ENCODE measurements at regions not wholly inside any gene's neighbourhood (a gene's known extent, or its start where the extent isn't known, plus 50 kb on each side); places are given as distances from the start of the nearest gene placed in this dataset.

- WGBS (ENCODE audit: insufficient coverage, insufficient read length), result no CpG with 5 or more reads among the region's 5 CpGs
- no peak overlapping the region for H3K27ac ChIP-seq (ENCODE audit: low read length)
Measured at GRCh38 chr13:59483501-59484145, 680.1 kb downstream of the DIAPH3 start.

GRCh38 chr13:59487883-59488282, 675.8 kb downstream of the DIAPH3 start:
- Histone ChIP-seq H3K4me1 (ENCODE audit: control insufficient read depth, insufficient read depth, low read length) (0 out of 2 replicates have a peak, but pooled peaks cover 2% of the 10 kb centered on the region), H3K27me3 (ENCODE audit: control insufficient read depth, insufficient read depth, low read length) (no peaks in the 10 kb centered on the region), H3K9me3 (ENCODE audit: control insufficient read depth, insufficient read depth, low read length) (no peaks in the 10 kb centered on the region), H3K27ac (ENCODE audit: low read length) (no peak overlapping the region), H3K36me3 (ENCODE audit: control insufficient read depth, insufficient read depth, low read length) (no peaks in the 10 kb centered on the region), H3K4me3 (ENCODE audit: low read length) (no peak overlapping the region)
- no CpG with 5 or more reads among the region's 3 CpGs for WGBS (ENCODE audit: insufficient coverage, insufficient read length)
- DNase-seq (ENCODE audit: low read depth, low spot score), result no peak

More at GRCh38 chr13:59483501-59484145, 680.1 kb downstream of the DIAPH3 start:
- no peak overlapping the region for H3K4me3 ChIP-seq (ENCODE audit: low read length)
- DNase-seq (ENCODE audit: low read depth, low spot score), result no peak
- no peaks in the 10 kb centered on the region for H3K9me3 ChIP-seq (ENCODE audit: control insufficient read depth, insufficient read depth, low read length)
- H3K36me3 ChIP-seq (ENCODE audit: control insufficient read depth, insufficient read depth, low read length), result no peaks in the 10 kb centered on the region
- H3K27me3 ChIP-seq (ENCODE audit: control insufficient read depth, insufficient read depth, low read length), result no peaks in the 10 kb centered on the region
- peaks cover 6% of the 10 kb centered on the region; the same call in 1 of the 2 replicates for H3K4me1 ChIP-seq (ENCODE audit: control insufficient read depth, insufficient read depth, low read length)

- Histone ChIP-seq H3K9me3 (ENCODE audit: control insufficient read depth, insufficient read depth, low read length) (no peaks in the 10 kb centered on the region), H3K4me3 (ENCODE audit: low read length) (no peak overlapping the region), H3K27ac (ENCODE audit: low read length) (no peak overlapping the region), H3K4me1 (ENCODE audit: control insufficient read depth, insufficient read depth, low read length) (0 out of 2 replicates have a peak, but pooled peaks cover 2% of the 10 kb centered on the region), H3K27me3 (ENCODE audit: control insufficient read depth, insufficient read depth, low read length) (no peaks in the 10 kb centered on the region), H3K36me3 (ENCODE audit: control insufficient read depth, insufficient read depth, low read length) (no peaks in the 10 kb centered on the region)
- DNase-seq (ENCODE audit: low read depth, low spot score), result no peak
- WGBS (ENCODE audit: insufficient coverage, insufficient read length), result no CpG with 5 or more reads among the region's 2 CpGs
Measured at GRCh38 chr13:59488436-59488835, 675.3 kb downstream of the DIAPH3 start.

GRCh38 chr13:59490651-59491050, 673.1 kb downstream of the DIAPH3 start:
- no peak for DNase-seq (ENCODE audit: low read depth, low spot score)
- Histone ChIP-seq H3K27ac (ENCODE audit: low read length) (no peak overlapping the region), H3K36me3 (ENCODE audit: control insufficient read depth, insufficient read depth, low read length) (no peaks in the 10 kb centered on the region), H3K4me1 (ENCODE audit: control insufficient read depth, insufficient read depth, low read length) (no peaks in the 10 kb centered on the region), H3K27me3 (ENCODE audit: control insufficient read depth, insufficient read depth, low read length) (no peaks in the 10 kb centered on the region), H3K9me3 (ENCODE audit: control insufficient read depth, insufficient read depth, low read length) (no peaks in the 10 kb centered on the region), H3K4me3 (ENCODE audit: low read length) (no peak overlapping the region)
- WGBS (ENCODE audit: insufficient coverage, insufficient read length), result no CpG with 5 or more reads among the region's 1 CpG

- H3K9me3 ChIP-seq (ENCODE audit: control insufficient read depth, insufficient read depth, low read length), result no peaks in the 10 kb centered on the region
- no peak for DNase-seq (ENCODE audit: low read depth, low spot score)
- no peaks in the 10 kb centered on the region for H3K4me1 ChIP-seq (ENCODE audit: control insufficient read depth, insufficient read depth, low read length)
- WGBS (ENCODE audit: insufficient coverage, insufficient read length), result no CpG with 5 or more reads among the region's 2 CpGs
- H3K36me3 ChIP-seq (ENCODE audit: control insufficient read depth, insufficient read depth, low read length), result no peaks in the 10 kb centered on the region
- H3K4me3 ChIP-seq (ENCODE audit: low read length), result no peak overlapping the region
- no peaks in the 10 kb centered on the region for H3K27me3 ChIP-seq (ENCODE audit: control insufficient read depth, insufficient read depth, low read length)
- H3K27ac ChIP-seq (ENCODE audit: low read length), result no peak overlapping the region
Measured at GRCh38 chr13:59492030-59492636, 671.6 kb downstream of the DIAPH3 start.

GRCh38 chr13:59493436-59493965, 670.2 kb downstream of the DIAPH3 start:
- Histone ChIP-seq H3K27me3 (ENCODE audit: control insufficient read depth, insufficient read depth, low read length) (no peaks in the 10 kb centered on the region), H3K4me1 (ENCODE audit: control insufficient read depth, insufficient read depth, low read length) (no peaks in the 10 kb centered on the region), H3K27ac (ENCODE audit: low read length) (no peak overlapping the region), H3K9me3 (ENCODE audit: control insufficient read depth, insufficient read depth, low read length) (no peaks in the 10 kb centered on the region), H3K36me3 (ENCODE audit: control insufficient read depth, insufficient read depth, low read length) (no peaks in the 10 kb centered on the region), H3K4me3 (ENCODE audit: low read length) (no peak overlapping the region)
- DNase-seq (ENCODE audit: low read depth, low spot score), result no peak
- WGBS (ENCODE audit: insufficient coverage, insufficient read length), result no CpG with 5 or more reads among the region's 1 CpG

- H3K27ac ChIP-seq (ENCODE audit: low read length), result no peak overlapping the region
- no peaks in the 10 kb centered on the region for H3K27me3 ChIP-seq (ENCODE audit: control insufficient read depth, insufficient read depth, low read length)
- H3K4me3 ChIP-seq (ENCODE audit: low read length), result no peak overlapping the region
- H3K9me3 ChIP-seq (ENCODE audit: control insufficient read depth, insufficient read depth, low read length), result no peaks in the 10 kb centered on the region
- H3K36me3 ChIP-seq (ENCODE audit: control insufficient read depth, insufficient read depth, low read length), result no peaks in the 10 kb centered on the region
- no peak for DNase-seq (ENCODE audit: low read depth, low spot score)
- no peaks in the 10 kb centered on the region for H3K4me1 ChIP-seq (ENCODE audit: control insufficient read depth, insufficient read depth, low read length)
Measured at GRCh38 chr13:59494151-59494550, 669.6 kb downstream of the DIAPH3 start.

GRCh38 chr13:59494560-59494970, 669.2 kb downstream of the DIAPH3 start:
- H3K36me3 ChIP-seq (ENCODE audit: control insufficient read depth, insufficient read depth, low read length), result no peaks in the 10 kb centered on the region
- WGBS (ENCODE audit: insufficient coverage, insufficient read length), result no CpG with 5 or more reads among the region's 4 CpGs
- no peak overlapping the region for H3K27ac ChIP-seq (ENCODE audit: low read length)
- H3K27me3 ChIP-seq (ENCODE audit: control insufficient read depth, insufficient read depth, low read length), result no peaks in the 10 kb centered on the region
- H3K9me3 ChIP-seq (ENCODE audit: control insufficient read depth, insufficient read depth, low read length), result no peaks in the 10 kb centered on the region
- no peak overlapping the region for H3K4me3 ChIP-seq (ENCODE audit: low read length)
- no peaks in the 10 kb centered on the region for H3K4me1 ChIP-seq (ENCODE audit: control insufficient read depth, insufficient read depth, low read length)
- DNase-seq (ENCODE audit: low read depth, low spot score), result no peak

- no peak for DNase-seq (ENCODE audit: low read depth, low spot score)
Measured at GRCh38 chr13:59495299-59495698, 668.4 kb downstream of the DIAPH3 start.

GRCh38 chr13:59495936-59496512, 667.7 kb downstream of the DIAPH3 start:
- WGBS (ENCODE audit: insufficient coverage, insufficient read length), result no CpG with 5 or more reads among the region's 7 CpGs
- Histone ChIP-seq H3K4me1 (ENCODE audit: control insufficient read depth, insufficient read depth, low read length) (no peaks in the 10 kb centered on the region), H3K4me3 (ENCODE audit: low read length) (no peak overlapping the region), H3K36me3 (ENCODE audit: control insufficient read depth, insufficient read depth, low read length) (no peaks in the 10 kb centered on the region), H3K27me3 (ENCODE audit: control insufficient read depth, insufficient read depth, low read length) (no peaks in the 10 kb centered on the region), H3K27ac (ENCODE audit: low read length) (no peak overlapping the region), H3K9me3 (ENCODE audit: control insufficient read depth, insufficient read depth, low read length) (no peaks in the 10 kb centered on the region)
- DNase-seq (ENCODE audit: low read depth, low spot score), result no peak

More at GRCh38 chr13:59495299-59495698, 668.4 kb downstream of the DIAPH3 start:
- Histone ChIP-seq H3K9me3 (ENCODE audit: control insufficient read depth, insufficient read depth, low read length) (no peaks in the 10 kb centered on the region), H3K27me3 (ENCODE audit: control insufficient read depth, insufficient read depth, low read length) (no peaks in the 10 kb centered on the region), H3K27ac (ENCODE audit: low read length) (no peak overlapping the region), H3K4me3 (ENCODE audit: low read length) (no peak overlapping the region), H3K36me3 (ENCODE audit: control insufficient read depth, insufficient read depth, low read length) (no peaks in the 10 kb centered on the region), H3K4me1 (ENCODE audit: control insufficient read depth, insufficient read depth, low read length) (no peaks in the 10 kb centered on the region)
- no CpG with 5 or more reads among the region's 4 CpGs for WGBS (ENCODE audit: insufficient coverage, insufficient read length)
